SK-N-SH (cell line): ENCODE measurements at regions not wholly inside any gene's neighbourhood (a gene's known extent, or its start where the extent isn't known, plus 50 kb on each side); places are given as distances from the start of the nearest gene placed in this dataset.
"Not testable (repeated sequence)": the region's sequence is repeated elsewhere in the genome, so short reads cannot be mapped to it uniquely, and the experiment has no call there.

Experiments used
- CTCF ChIA-PET: fragments of 300-600, 350-600 bp; formaldehyde crosslinking; extraction: SDS; loops from one replicate; lab custom pipeline; 2021; lab: Yijun Ruan, JAX
- POLR2A ChIA-PET: fragments of 350-600 bp; sonication (Branson Sonifier 250); formaldehyde crosslinking; extraction: SDS; loops from one replicate; lab custom pipeline; 2020; ENCODE audit warnings: antibody characterized with exemption, inconsistent platforms; lab: Yijun Ruan, JAX
- DNase-seq: peaks from one replicate; pipeline ENCODE4 v3.0.0; 2012
- H2AFZ ChIP-seq: fragments of 200-600 bp; sonication (generic); 2 replicates; pipeline ENCODE4 v1.8.1; 2016; ENCODE audit warnings: antibody characterized with exemption, mild to moderate bottlenecking, low read depth
- H3F3A ChIP-seq: fragments of 200-600 bp; sonication (generic); replicated peaks from 2 replicates; pipeline ENCODE3; 2016; ENCODE audit warnings: antibody characterized with exemption, mild to moderate bottlenecking; ENCODE audit not compliant: insufficient read depth
- H3K27ac ChIP-seq, 2 experiments: fragments of 200-500 bp in 1 of 2; fragments of 200-600 bp in 1 of 2; sonication (Bioruptor generic) in 1 of 2; sonication (generic), shearing (Covaris generic) in 1 of 2; 2 replicates each; pipeline versions ENCODE4 v1.5.1 to v1.6.1; 2014 to 2016; ENCODE audit warnings: low read depth in 2 of 2, inconsistent platforms in 1 of 2, low read length in 1 of 2, mild to moderate bottlenecking in 1 of 2, mixed read lengths in 1 of 2
- H3K27me3 ChIP-seq: fragments of 200-600 bp; sonication (generic), shearing (Covaris generic); 2 replicates; pipeline ENCODE4 v1.6.1; 2016; ENCODE audit warnings: mixed run types; ENCODE audit not compliant: insufficient read depth
- H3K36me3 ChIP-seq, 2 experiments: fragments of 200-500 bp in 1 of 2; fragments of 200-600 bp in 1 of 2; sonication (Bioruptor generic) in 1 of 2; sonication (generic) in 1 of 2; replicated peaks in 1 of 2; 2 replicates each; pipeline versions ENCODE3 to v1.5.1; 2014 to 2016; ENCODE audit warnings: low read length in 1 of 2, mild to moderate bottlenecking in 1 of 2; ENCODE audit not compliant: insufficient read depth in 2 of 2, control insufficient read depth in 1 of 2
- H3K4me1 ChIP-seq, 2 experiments: fragments of 200-500 bp in 1 of 2; fragments of 200-600 bp in 1 of 2; sonication (Bioruptor generic) in 1 of 2; sonication (generic), shearing (Covaris generic) in 1 of 2; 2 replicates each; pipeline versions ENCODE4 v1.5.1 to v1.6.1; 2014 to 2016; ENCODE audit warnings: low read depth in 1 of 2, low read length in 1 of 2, mixed run types in 1 of 2; ENCODE audit not compliant: insufficient read depth in 2 of 2, control insufficient read depth in 1 of 2
- H3K4me2 ChIP-seq: fragments of 200-600 bp; sonication (generic), shearing (Covaris generic); 2 replicates; pipeline ENCODE4 v1.6.1; 2017; ENCODE audit warnings: mixed run types
- H3K4me3 ChIP-seq, 2 experiments: fragments of 200-500 bp in 1 of 2; fragments of 200-600 bp in 1 of 2; sonication (Bioruptor generic) in 1 of 2; sonication (generic), shearing (Covaris generic) in 1 of 2; 2 replicates each; pipeline versions ENCODE4 v1.5.1 to v1.8.1; 2014 to 2016; ENCODE audit warnings: low read depth in 2 of 2, inconsistent platforms in 1 of 2, low read length in 1 of 2, mild to moderate bottlenecking in 1 of 2, mixed read lengths in 1 of 2, moderate library complexity in 1 of 2
- H3K79me2 ChIP-seq: fragments of 200-600 bp; sonication (generic); 2 replicates; pipeline ENCODE4 v1.8.1; 2017; ENCODE audit warnings: mild to moderate bottlenecking; ENCODE audit not compliant: insufficient read depth
- H3K9ac ChIP-seq: fragments of 200-600 bp; sonication (generic); 2 replicates; pipeline ENCODE4 v1.6.1; 2017; ENCODE audit warnings: mixed run types
- H3K9me2 ChIP-seq: fragments of 200-600 bp; sonication (generic); 2 replicates; pipeline ENCODE4 v1.6.1; 2017; ENCODE audit warnings: mixed run types
- H3K9me3 ChIP-seq: fragments of 200-600 bp; sonication (generic); 2 replicates; pipeline ENCODE4 v1.6.1; 2017; ENCODE audit warnings: mixed run types, mild to moderate bottlenecking, moderate library complexity
- H4K20me1 ChIP-seq: fragments of 200-600 bp; sonication (generic); 2 replicates; pipeline ENCODE4 v1.6.1; 2017; ENCODE audit warnings: mild to moderate bottlenecking, mixed run types; ENCODE audit not compliant: insufficient read depth
- GABPA ChIP-seq: IDR thresholded peaks from 2 replicates; pipeline ENCODE4 v1.4.0; 2012; ENCODE audit warnings: low read depth, mild to moderate bottlenecking
- NFIC ChIP-seq: IDR thresholded peaks from 2 replicates; pipeline ENCODE4 v1.4.0; 2012; ENCODE audit warnings: borderline replicate concordance
- USF1 ChIP-seq: IDR thresholded peaks from 2 replicates; pipeline ENCODE4 v1.4.0; 2012; ENCODE audit warnings: low read depth, borderline replicate concordance
- WGBS: methylation state at CpG from one replicate; pipeline ENCODE4 v1.1.6; 2017; ENCODE audit warnings: low lambda C conversion rate; 5-methylcytosine and 5-hydroxymethylcytosine counted together
- TF ChIP-seq, protein P1 (sequence below): IDR thresholded peaks from 2 replicates; pipeline ENCODE4 v1.6.1; 2012; ENCODE audit warnings: mild to moderate bottlenecking, low read depth, low read length, moderate library complexity

DNA sequence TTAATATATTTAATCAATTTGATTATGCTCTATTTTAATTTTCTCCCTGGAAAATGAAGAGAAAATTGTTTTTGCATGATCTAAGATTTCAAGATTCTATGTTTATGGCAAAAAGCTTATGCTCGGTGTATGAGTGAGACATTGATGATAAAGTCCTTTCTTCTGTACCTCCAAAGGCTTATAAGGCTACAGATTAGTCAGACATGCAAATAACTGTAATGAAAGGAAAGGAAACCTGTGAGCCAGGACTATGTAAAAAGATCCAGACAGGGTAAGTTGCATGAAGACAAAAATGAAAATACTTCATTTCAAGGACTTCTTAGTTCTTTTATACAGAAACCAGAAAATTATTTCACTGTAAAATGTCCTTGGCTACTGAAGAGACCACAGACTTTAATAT lies 52.2 kb upstream of the EDIL3 start (continued):
- TF ChIP-seq, protein P1, sequence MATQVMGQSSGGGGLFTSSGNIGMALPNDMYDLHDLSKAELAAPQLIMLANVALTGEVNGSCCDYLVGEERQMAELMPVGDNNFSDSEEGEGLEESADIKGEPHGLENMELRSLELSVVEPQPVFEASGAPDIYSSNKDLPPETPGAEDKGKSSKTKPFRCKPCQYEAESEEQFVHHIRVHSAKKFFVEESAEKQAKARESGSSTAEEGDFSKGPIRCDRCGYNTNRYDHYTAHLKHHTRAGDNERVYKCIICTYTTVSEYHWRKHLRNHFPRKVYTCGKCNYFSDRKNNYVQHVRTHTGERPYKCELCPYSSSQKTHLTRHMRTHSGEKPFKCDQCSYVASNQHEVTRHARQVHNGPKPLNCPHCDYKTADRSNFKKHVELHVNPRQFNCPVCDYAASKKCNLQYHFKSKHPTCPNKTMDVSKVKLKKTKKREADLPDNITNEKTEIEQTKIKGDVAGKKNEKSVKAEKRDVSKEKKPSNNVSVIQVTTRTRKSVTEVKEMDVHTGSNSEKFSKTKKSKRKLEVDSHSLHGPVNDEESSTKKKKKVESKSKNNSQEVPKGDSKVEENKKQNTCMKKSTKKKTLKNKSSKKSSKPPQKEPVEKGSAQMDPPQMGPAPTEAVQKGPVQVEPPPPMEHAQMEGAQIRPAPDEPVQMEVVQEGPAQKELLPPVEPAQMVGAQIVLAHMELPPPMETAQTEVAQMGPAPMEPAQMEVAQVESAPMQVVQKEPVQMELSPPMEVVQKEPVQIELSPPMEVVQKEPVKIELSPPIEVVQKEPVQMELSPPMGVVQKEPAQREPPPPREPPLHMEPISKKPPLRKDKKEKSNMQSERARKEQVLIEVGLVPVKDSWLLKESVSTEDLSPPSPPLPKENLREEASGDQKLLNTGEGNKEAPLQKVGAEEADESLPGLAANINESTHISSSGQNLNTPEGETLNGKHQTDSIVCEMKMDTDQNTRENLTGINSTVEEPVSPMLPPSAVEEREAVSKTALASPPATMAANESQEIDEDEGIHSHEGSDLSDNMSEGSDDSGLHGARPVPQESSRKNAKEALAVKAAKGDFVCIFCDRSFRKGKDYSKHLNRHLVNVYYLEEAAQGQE = no peak
- TF ChIP-seq GABPA (no peak), USF1 (no peak), NFIC (no peak)

GRCh38 chr5:84435861-84436346 lies 51.2 kb upstream of the EDIL3 start:
- H3K9me2 ChIP-seq, H4K20me1 ChIP-seq, DNase-seq, H3K27ac ChIP-seq, CTCF ChIA-PET, H3K4me3 ChIP-seq, H2AFZ ChIP-seq, H3K36me3 ChIP-seq, POLR2A ChIA-PET, H3K4me2 ChIP-seq, H3K79me2 ChIP-seq, H3K9ac ChIP-seq, H3K9me3 ChIP-seq, H3K27me3 ChIP-seq: not testable (repeated sequence)
- H3K4me1 ChIP-seq = peaks cover 0 to 12% of the 10 kb centered on the region in 2 experiments; a peak in 1 of 4 replicates
- H3F3A ChIP-seq = peaks cover 12% of the 10 kb centered on the region
- 83% methylated on average over 8 of the region's 8 CpGs for WGBS
